Upper lobe of left lung (tissue), 4 donors: ENCODE measurements at regions not wholly inside any gene's neighbourhood (a gene's known extent, or its start where the extent isn't known, plus 50 kb on each side); places are given as distances from the start of the nearest gene placed in this dataset.

Source experiments
- POLR2A ChIP-seq, 4 donors: fragments of 450-650 bp; IDR thresholded peaks; one replicate each; pipeline ENCODE4 v1.5.1; 2016 to 2017; ENCODE audit warnings: antibody characterized with exemption in 4 of 4, mild to moderate bottlenecking in 2 of 4
- TF ChIP-seq, protein P1 (sequence below), 6 experiments: fragments of 450-650 bp in 4 of 6; fragments of 200-600 bp in 2 of 6; sonication (generic) in 2 of 6; IDR thresholded peaks; one replicate each; pipeline ENCODE4 v1.5.1; 2016 to 2019; ENCODE audit warnings: antibody characterized with exemption in 6 of 6

DNA sequence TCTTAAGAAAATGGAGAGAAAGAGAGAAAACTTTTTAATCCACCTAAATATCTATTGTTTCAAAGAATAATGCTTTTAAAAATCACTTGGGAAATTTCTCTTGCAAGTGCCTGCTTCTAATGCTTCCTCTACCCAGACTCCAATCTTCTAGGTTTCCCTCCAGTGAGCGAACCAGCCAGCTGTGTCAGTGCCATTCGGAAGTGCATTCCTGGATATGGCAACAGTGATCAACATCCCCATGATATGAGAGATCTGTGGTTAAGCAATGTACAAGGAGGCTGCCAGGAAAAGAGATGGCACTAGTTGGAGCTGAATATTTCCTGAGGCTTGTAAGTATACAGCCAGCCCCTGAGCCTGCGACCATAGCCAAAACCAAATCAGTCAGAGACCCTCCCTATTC lies 53.3 kb upstream of the KCNMB2 start:
- TF ChIP-seq, protein P1, sequence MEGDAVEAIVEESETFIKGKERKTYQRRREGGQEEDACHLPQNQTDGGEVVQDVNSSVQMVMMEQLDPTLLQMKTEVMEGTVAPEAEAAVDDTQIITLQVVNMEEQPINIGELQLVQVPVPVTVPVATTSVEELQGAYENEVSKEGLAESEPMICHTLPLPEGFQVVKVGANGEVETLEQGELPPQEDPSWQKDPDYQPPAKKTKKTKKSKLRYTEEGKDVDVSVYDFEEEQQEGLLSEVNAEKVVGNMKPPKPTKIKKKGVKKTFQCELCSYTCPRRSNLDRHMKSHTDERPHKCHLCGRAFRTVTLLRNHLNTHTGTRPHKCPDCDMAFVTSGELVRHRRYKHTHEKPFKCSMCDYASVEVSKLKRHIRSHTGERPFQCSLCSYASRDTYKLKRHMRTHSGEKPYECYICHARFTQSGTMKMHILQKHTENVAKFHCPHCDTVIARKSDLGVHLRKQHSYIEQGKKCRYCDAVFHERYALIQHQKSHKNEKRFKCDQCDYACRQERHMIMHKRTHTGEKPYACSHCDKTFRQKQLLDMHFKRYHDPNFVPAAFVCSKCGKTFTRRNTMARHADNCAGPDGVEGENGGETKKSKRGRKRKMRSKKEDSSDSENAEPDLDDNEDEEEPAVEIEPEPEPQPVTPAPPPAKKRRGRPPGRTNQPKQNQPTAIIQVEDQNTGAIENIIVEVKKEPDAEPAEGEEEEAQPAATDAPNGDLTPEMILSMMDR (IDR thresholded peaks at IDR 0.05), result no peak
- TF ChIP-seq POLR2A (IDR thresholded peaks at IDR 0.05), result no peak
